Prostate gland (tissue), 2 donors: ENCODE measurements at regions not wholly inside any gene's neighbourhood (a gene's known extent, or its start where the extent isn't known, plus 50 kb on each side); places are given as distances from the start of the nearest gene placed in this dataset.

ENCODE experiments used
- POLR2AphosphoS5 ChIP-seq: sonication (generic); formaldehyde crosslinking; IDR thresholded peaks from one replicate; pipeline ENCODE4 v1.6.1; 2017; ENCODE audit warnings: antibody characterized with exemption
- TF ChIP-seq, protein P1 (sequence below), 4 experiments: fragments of 200-600 bp in 2 of 4; fragments of 450-650 bp in 2 of 4; sonication (generic) in 2 of 4; IDR thresholded peaks; 1 replicate in 3 of 4; 2 replicates in 1 of 4; pipeline ENCODE4 v1.5.1; 2016 to 2019; ENCODE audit warnings: antibody characterized with exemption in 4 of 4, mild to moderate bottlenecking in 2 of 4, moderate library complexity in 2 of 4

DNA sequence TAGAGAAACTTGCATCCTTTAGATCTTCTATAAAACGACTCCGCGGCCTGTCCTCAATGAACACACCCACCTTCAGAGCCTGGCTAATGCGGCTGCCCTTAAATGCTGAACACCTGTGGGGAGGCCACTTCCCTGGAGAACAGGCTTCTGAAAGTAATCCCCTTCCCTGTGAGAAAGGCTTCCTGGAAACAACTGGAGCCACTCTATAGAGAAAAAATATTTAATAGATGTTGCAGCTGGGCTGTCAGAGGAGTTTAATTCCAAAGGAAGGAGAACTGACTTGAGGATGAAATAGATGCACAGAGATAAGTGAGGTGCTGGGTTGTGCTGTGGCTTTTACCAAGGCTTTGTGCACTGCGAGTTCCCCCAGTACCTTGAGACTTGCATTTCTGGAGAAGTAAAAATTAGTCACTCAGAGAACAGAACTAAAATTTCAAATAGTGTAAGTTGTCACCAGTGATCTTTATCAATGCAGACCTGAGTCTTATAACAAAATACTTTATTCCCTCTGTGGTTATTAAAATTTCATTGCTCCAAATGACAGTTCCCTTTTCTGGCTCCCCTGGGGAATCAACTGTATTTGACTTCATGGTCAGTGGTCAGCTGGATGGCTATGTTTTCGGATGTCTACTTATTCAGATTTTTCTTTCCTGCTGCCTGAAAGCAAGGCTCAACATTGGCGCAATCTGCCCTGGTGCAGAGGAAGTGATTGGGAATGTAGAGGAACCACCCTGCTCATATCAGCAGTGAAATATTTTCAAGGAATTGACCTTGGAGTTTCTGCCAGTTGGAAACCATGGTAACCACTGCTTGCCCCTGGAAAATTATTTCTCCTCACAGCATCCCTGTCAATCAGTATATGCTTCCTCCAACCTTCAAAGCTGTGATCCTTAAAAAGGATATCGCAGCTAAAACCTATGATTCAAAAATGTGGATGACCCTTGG, 238.8 kb downstream of the SMARCA2 start:
- TF ChIP-seq POLR2AphosphoS5 = no peak
- TF ChIP-seq, protein P1, sequence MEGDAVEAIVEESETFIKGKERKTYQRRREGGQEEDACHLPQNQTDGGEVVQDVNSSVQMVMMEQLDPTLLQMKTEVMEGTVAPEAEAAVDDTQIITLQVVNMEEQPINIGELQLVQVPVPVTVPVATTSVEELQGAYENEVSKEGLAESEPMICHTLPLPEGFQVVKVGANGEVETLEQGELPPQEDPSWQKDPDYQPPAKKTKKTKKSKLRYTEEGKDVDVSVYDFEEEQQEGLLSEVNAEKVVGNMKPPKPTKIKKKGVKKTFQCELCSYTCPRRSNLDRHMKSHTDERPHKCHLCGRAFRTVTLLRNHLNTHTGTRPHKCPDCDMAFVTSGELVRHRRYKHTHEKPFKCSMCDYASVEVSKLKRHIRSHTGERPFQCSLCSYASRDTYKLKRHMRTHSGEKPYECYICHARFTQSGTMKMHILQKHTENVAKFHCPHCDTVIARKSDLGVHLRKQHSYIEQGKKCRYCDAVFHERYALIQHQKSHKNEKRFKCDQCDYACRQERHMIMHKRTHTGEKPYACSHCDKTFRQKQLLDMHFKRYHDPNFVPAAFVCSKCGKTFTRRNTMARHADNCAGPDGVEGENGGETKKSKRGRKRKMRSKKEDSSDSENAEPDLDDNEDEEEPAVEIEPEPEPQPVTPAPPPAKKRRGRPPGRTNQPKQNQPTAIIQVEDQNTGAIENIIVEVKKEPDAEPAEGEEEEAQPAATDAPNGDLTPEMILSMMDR (IDR thresholded peaks at IDR 0.05) = no peak
